ENCODE measurements at regions not wholly inside any gene's neighbourhood (a gene's known extent, or its start where the extent isn't known, plus 50 kb on each side); places are given as distances from the start of the nearest gene placed in this dataset.

DNA sequence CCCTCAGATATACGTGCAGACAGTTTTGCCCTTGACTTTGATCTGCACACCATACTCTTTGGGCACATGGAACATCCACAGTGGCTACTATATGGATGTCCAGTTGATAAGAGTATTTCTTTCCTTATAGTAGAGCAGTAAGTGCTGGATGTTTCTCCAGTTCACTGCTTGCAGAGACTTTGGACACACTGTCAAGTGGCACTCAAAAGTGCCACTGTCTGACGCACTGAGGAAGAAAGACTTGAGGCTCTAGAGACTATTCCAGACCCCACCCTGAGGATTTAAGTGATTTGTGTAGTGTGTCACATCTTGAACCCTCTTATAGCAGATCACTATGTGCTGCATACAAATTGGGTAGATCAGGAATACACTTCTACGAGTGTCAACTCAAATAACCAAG is 179.1 kb downstream of the GNAI1 start:
- TF ChIP-seq, protein P1, sequence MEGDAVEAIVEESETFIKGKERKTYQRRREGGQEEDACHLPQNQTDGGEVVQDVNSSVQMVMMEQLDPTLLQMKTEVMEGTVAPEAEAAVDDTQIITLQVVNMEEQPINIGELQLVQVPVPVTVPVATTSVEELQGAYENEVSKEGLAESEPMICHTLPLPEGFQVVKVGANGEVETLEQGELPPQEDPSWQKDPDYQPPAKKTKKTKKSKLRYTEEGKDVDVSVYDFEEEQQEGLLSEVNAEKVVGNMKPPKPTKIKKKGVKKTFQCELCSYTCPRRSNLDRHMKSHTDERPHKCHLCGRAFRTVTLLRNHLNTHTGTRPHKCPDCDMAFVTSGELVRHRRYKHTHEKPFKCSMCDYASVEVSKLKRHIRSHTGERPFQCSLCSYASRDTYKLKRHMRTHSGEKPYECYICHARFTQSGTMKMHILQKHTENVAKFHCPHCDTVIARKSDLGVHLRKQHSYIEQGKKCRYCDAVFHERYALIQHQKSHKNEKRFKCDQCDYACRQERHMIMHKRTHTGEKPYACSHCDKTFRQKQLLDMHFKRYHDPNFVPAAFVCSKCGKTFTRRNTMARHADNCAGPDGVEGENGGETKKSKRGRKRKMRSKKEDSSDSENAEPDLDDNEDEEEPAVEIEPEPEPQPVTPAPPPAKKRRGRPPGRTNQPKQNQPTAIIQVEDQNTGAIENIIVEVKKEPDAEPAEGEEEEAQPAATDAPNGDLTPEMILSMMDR (IDR thresholded peaks at IDR 0.05; ENCODE audit: low read depth, low read length, missing input control), result no peak
- TF ChIP-seq, protein P2, sequence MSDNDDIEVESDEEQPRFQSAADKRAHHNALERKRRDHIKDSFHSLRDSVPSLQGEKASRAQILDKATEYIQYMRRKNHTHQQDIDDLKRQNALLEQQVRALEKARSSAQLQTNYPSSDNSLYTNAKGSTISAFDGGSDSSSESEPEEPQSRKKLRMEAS (IDR thresholded peaks at IDR 0.05), result no peak
- TF ChIP-seq JUND (IDR thresholded peaks at IDR 0.05) (no peak), SP1 (IDR thresholded peaks at IDR 0.05) (no peak), YY1 (IDR thresholded peaks at IDR 0.05) (no peak), FOXA2 (IDR thresholded peaks at IDR 0.05) (no peak), RAD21 (IDR thresholded peaks at IDR 0.05) (no peak), EGR1 (IDR thresholded peaks at IDR 0.05; ENCODE audit: low read depth in 2 of 2) (no peak), HNF4A (conservative IDR thresholded peaks at IDR 0.05) (no peak), HNF4G (IDR thresholded peaks at IDR 0.05) (no peak), TAF1 (conservative IDR thresholded peaks at IDR 0.05) (no peak)
- TF ChIP-seq, protein P3, sequence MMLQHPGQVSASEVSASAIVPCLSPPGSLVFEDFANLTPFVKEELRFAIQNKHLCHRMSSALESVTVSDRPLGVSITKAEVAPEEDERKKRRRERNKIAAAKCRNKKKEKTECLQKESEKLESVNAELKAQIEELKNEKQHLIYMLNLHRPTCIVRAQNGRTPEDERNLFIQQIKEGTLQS (IDR thresholded peaks at IDR 0.05), result no peak

Data from liver (tissue), 3 donors.